GM19239 (cell line): ENCODE measurements at regions not wholly inside any gene's neighbourhood (a gene's known extent, or its start where the extent isn't known, plus 50 kb on each side); places are given as distances from the start of the nearest gene placed in this dataset.
"Not testable (repeated sequence)": the region's sequence is repeated elsewhere in the genome, so short reads cannot be mapped to it uniquely, and the experiment has no call there.

Source experiments
- DNase-seq: peaks from one replicate; pipeline ENCODE4 v3.0.0; 2011; ENCODE audit warnings: low spot score; ENCODE audit not compliant: insufficient read length
- FAIRE-seq: peaks from 2 replicates; lab custom pipeline; 2011; peaks lifted over from hg19 to GRCh38; lab: Jason Lieb, UNC

DNA sequence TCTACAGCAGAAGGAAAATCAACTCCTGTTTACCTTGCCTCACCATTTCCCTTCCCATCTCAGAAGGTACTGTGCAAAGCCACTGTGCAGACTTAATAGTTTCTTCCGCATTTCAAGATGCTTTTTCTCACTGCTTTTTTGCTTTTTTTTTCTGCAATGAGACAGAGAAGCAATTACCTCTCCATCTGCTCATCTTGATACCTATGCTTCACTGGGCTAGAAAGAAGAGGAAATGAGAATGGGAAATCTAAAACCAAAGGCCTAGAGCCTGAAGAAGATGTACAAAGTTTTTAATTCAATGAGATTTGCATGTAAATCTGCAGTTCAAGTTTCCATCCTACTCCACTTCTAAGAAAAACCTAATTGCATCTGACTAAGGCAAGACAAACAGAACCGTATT, 238.1 kb upstream of the SETMAR start:
- no peak for DNase-seq
- FAIRE-seq: no peak

DNA sequence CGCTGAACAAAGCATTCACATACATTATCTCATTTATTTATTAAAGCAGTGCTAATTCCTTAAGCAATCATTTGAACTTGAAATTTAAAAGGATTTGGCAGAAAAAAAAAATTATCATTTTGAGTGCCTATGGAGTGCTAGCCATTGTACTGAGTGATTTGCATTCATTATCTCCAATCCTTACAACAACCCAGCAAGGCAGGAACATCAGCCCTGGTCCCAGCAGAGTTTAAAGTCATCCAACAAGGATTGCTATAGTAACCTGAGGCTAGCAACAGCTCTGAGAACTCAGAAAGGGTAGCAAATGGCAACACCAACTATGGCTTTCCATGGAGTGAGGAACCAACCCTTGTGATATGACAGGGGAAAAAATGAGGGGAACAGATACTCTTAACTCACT, 237.6 kb upstream of the SETMAR start:
- no peak for FAIRE-seq
- DNase-seq: no peak

- FAIRE-seq (no peak), DNase-seq (no peak)
Observed at GRCh38 chr3:4067893-4068292, 235.3 kb upstream of the SETMAR start.

GRCh38 chr3:4069796-4070195, 233.4 kb upstream of the SETMAR start:
- no peak for FAIRE-seq

GRCh38 chr3:4071481-4072184, 231.5 kb upstream of the SETMAR start:
- no peak for FAIRE-seq
- DNase-seq: no peak

More at GRCh38 chr3:4069796-4070195, 233.4 kb upstream of the SETMAR start:
- DNase-seq: no peak

DNA sequence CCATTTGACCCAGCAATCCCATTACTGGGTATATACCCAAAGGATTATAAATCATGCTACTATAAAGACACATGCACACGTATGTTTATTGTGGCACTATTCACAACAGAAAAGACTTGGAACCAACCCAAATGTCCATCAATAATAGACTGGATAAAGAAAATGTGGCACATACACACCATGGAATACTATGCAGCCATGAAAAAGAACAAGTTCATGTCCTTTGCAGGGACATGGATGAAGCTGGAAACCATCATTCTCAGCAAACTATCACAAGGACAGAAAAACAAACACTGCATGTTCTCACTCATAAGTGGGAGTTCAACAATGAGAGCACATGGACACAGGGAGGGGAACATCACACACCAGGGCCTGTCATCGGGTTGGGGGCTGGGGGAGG, 225.9 kb upstream of the SETMAR start:
- not testable (repeated sequence) for DNase-seq, FAIRE-seq

DNA sequence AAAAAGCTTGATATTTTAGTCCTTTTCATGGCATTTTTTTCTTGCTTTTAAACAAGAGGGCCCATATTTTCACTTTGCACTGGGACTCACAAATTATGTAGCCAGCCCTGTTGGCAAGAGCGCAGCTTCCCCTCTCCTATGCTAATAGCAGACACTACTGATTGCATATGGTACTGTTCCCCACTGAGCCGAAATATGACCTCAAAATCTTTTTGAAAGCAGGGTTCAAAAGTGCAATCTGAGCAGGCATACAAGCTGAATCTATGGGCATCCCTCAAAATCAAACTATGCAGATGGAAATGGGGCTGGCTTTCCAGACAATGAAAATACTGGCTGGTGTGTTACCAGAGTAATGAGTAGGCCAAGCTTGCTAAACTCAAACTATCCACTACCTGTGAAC, 225.2 kb upstream of the SETMAR start:
- DNase-seq: no peak
- no peak for FAIRE-seq

DNA sequence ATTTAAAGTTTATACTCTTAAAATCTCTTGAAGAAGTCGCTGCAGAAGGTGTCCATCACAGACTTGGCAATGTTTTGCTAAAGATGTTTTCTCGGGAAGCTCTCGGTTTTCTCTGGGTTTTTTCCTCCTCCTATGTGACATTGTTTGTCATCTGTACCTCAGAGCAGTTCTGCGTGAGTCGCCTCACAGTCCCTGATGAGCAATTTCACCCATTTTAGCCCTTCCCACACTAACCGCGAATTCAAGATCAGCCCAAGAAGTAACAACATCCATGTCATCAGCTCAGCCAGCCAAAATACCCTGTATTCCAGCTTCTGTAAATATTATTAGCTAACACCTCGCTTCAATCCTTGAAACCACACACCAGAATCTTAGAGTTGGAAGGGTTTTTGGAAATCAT, 224.3 kb upstream of the SETMAR start:
- DNase-seq (no peak), FAIRE-seq (no peak)

GRCh38 chr3:4079339-4080195, 223.6 kb upstream of the SETMAR start:
- no peak for DNase-seq
- FAIRE-seq: no peak

GRCh38 chr3:4083225-4084015, 219.7 kb upstream of the SETMAR start:
- DNase-seq: no peak
- FAIRE-seq: no peak

- no peak for DNase-seq
- no peak for FAIRE-seq
Observed at GRCh38 chr3:4084271-4084670, 218.9 kb upstream of the SETMAR start.

DNA sequence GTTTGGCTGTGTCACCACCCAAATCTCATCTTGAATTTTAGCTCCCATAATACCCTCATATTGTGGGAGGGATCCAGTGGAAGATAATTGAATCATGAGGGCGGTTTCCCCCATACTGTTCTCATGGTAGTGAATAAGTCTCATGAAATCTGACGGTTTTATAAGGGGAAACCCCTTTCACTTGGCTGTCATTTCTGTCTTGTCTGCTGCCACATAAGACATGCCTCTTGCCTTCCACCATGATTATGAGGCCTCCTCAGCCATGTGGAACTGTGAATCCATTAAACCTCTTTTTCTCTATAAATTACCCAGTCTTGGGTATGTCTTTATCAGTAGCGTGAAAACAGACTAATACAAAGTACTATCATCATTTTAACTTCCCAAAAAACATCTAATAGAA, 216.5 kb upstream of the SETMAR start:
- FAIRE-seq, DNase-seq: not testable (repeated sequence)

- FAIRE-seq: no peak
- DNase-seq: no peak
Observed at GRCh38 chr3:4091786-4092185, 211.4 kb upstream of the SETMAR start.

DNA sequence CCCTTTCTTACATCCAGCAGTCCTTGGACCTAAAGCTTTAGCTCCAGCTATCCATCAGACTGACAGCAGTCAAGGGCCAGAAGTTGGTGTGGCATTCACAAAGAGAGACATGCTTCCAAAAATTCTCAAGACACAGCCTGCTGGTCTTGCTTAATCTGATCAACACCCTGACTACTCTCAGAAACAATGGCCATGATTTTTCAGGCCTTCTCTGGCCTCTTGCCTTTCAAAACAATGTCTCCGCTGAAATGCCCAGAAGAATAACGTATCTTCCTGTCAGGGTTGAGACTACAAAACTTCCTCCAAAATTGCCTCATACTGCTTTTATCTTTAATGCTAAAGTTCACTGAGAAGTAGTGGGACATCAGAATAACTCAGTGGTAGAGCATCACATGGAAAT, 205.4 kb upstream of the SETMAR start:
- DNase-seq (no peak), FAIRE-seq (no peak)

DNA sequence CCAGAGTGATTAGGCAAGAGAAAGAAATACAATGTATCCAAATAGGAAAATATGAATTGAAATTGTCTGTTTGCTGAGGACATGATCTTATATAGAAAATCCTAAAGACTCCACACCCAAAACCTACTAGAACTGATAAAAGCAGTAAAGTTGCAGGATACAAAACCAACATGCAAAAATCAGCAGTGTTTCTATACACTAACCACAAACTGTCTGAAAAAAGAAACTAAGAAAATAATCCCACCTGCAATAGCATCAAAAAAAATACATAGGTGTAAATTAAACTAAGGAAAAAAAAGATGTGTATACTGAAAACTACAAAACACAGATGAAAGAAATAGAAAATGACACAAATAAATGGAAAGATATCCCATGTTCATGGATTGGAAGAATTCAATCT, 203.6 kb upstream of the SETMAR start:
- FAIRE-seq (no peak), DNase-seq (no peak)

DNA sequence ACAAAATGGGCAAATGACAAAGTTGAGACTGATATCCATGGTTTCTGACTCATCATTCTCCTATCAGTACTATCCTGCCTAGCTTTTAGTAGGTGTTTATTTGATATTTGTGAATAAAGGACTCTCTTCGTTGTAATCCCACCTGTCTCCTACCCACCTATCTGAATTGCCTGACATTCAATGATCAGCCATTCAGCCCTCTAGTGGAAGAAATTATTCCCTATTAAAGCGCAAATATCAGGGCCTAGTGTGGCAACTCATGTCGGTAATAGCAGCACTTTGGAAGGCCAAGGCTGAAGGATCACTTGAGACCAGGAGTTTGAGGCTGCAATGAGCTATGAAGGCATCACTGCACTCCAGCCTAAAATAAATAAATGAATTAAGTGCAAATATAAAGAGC, 195.7 kb upstream of the SETMAR start:
- no peak for FAIRE-seq
- no peak for DNase-seq

DNA sequence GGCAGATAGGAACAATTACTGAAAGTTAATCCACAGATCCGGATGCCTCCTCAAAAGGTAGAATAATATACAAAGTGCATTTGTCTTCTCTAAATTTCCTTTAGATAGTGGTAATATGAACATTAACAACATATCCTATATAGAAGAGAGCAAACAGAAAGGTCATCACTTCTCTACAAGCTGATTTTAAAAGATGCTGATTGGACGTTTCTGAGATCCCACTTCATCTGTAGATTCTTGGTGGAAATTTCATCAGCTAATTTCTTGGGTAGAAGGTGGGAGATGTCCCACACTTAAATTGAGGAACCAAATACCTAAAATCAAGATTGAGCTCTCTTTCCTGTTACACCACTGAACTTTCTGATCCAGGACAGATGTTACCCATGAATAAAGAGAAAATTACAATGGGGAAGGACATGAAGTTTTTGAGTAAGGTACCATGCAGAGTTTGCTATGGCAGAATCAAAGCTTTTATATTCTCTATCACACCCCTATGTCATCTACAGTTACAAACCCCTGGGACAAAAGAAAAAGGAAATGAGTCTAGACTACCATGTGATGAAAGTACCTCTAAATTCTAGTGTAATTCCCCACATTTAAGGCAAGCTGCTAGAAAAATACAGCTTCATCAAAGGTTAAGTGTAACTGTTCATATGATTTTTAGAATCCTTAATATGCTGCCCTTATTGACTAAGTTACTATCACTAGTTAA, 189.2 kb upstream of the SETMAR start:
- no peak for DNase-seq
- no peak for FAIRE-seq

DNA sequence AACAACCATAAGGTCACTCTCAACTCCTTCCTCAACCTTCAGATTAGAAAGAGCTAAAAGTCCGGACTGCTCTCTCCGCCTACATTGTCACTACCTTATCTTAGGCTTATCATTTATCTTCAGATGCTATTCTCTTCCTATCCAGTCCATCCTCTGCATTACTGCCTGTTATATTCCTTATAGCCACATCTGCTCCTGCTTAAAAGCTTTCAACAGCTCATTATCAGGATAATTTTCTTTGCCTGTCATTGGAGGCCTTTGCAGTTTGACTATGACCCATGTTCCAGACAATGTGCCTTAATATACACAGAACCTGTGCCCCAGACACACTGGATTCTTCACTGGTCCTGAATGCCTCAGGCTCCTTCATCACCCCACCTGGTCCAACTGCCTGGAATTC, 184.1 kb upstream of the SETMAR start:
- no peak for FAIRE-seq
- no peak for DNase-seq

- FAIRE-seq: no peak
- no peak for DNase-seq
Observed at GRCh38 chr3:4125576-4125975, 177.6 kb upstream of the SETMAR start.

- DNase-seq: no peak
- no peak for FAIRE-seq
Observed at GRCh38 chr3:4138150-4138785, 164.9 kb upstream of the SETMAR start.
